ENCODE measurements at regions not wholly inside any gene's neighbourhood (a gene's known extent, or its start where the extent isn't known, plus 50 kb on each side); places are given as distances from the start of the nearest gene placed in this dataset.

DNA sequence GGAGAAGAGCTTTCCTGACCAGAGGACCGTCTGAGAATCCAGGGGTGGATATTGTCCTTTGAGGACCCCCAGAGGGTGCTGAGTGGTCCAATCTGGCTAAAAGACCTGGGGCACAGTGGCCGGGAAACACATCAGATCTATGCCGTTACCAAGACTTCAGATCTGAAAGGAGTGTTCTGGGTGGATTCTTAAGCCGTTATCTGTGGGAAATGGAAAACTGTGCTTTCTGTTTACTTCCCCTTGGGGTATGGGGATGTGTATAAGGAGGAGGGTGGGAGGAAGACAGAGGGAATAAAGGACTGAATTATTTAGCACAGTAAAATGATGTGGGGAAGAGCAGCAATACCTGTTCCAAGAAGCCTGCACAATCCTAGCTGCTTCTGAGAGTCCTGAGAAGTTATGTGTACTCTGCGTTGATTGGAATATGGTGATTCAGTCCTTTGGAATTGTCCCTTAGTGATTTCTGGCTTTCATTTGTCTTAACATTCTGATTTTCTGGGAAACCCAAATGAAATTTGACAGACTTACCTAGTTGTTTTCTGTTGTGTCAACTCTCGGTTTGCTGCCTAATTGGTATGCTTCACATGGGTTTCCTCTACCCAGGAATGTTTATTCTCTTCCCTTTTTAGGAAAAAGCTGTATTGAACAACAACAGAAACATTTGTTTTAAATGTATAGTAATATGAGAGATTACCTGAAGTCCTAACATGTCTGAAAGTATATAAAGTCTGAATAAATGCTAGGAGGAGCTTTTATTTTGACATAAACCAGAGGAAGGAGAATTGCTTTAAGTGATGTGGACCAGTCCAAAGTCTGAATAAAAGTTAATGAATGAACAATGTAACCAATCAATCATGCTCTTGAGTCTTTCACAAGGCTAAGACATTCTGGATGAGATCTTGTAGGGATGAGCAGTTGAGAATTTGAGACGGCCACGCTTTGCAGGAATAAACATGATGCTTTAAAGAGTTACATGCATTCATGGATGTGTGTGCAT, 427.1 kb upstream of the C2CD4B start:
- no peak for DNase-seq

DNA sequence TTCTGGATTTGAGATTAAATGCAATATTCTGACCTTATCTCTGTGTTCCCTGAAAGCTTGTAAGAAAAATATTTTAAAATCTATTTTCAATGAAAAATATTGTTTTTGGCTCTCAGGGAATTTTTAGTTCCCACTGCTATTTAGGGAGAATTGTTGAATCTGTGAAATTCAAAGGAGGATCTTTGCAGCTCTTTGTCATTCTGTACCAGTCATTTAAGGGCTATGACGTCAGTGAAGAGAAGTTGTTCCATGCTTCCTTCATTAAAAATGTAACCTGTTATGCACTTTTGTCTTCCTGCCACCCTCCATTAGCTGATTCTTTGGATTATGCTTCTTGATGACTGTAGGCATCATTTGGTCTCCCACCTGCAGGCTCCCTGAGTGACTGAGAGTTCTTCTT, 427.8 kb upstream of the C2CD4B start:
- no peak for DNase-seq

DNA sequence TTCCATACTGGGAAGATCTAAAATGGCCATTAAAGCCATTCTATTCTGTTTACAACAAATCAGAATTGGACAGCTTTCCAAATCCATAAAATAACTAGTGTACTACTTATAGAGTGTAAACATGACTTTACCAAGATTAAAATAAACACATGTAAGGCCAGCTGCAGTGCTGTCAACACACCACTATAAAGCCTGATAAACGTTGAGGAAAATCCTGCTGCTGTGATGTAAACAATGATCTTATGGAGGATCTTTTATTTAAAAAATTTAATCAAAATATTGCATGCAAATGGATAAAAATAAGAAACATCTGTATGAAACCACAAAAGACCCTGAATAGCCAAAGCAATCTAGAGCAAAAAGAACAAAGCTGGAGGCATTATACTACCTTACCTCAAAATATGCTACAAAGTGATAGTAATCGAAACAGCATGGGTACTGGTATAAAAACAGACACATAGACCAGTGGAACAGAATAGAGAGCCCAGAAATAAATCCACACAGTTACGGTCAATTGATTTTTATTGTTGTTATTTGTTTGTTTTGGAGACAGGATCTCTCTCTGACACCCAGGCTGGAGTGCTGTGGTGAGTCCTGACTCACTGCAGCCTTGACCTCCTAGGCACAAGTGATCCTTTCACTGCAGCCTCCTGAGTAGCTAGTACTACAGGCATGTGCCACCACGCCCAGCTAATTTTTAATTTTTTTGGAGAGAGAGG, 428.8 kb upstream of the C2CD4B start:
- DNase-seq: no peak

DNA sequence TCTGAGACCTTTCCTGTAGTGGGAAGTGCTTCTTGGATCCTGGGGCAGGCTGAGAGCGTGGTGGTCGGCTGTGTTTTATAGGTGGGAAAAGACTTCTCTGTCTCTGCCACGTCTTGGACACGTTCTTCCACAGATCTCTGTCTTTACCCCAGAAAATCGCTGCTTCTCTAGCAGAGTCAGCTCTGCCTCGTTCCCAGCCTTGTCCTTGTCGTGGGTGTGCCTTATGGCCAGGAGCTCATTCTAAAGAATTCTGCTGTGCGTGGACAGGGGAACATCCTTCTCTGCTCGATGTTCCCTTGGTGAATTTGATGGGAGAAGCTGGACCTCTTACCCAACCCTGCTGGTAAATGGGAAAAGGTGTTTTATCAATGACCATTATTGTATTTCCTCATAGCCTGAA, 433.1 kb upstream of the C2CD4B start:
- DNase-seq: no peak

DNA sequence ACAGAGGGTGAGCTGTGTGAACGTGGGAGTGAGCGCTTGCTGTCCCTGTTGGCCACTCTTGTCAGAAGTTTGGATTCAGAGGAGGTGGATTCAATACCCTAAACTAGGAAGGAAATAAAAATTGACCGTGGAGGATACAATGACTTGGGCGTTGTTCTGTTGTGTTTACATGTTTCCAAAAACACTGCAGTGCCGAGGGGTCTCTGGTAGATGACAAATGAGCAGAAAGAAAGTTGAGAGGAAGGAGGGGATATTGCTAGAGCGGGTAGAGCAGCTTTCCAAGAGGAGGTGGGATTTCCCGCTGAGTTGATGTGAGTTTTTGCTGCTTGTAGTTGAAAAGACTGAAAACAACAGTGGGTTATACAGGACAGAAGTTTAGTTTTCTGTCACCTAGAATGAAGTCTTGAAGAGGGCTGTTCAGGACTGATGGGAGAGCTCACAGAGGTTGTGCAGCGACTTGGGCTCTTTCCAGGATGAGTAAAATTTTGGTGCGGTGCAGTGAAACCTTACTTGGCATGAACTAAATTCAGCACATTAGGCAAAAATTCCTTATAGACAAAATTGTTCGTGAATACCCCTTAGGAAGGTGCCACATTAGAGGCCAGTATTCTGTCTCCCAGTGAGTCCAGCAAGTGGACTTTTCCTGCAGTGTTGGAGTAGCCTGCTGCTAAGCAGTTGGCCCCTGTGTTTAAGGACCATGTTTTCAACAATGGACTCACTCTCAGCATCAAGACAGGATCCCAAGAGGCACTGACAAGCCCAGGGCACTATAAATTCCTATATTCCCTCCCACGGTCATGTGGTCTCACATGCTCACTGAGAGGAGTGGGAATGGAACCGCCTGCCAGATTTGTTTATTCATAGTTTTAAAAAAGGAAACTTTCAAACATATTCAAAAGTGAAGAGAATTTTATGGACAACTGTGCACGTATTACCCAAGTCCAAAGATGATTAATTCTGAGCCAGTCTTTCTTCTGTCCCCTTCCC, 435.0 kb upstream of the C2CD4B start:
- DNase-seq: no peak

DNA sequence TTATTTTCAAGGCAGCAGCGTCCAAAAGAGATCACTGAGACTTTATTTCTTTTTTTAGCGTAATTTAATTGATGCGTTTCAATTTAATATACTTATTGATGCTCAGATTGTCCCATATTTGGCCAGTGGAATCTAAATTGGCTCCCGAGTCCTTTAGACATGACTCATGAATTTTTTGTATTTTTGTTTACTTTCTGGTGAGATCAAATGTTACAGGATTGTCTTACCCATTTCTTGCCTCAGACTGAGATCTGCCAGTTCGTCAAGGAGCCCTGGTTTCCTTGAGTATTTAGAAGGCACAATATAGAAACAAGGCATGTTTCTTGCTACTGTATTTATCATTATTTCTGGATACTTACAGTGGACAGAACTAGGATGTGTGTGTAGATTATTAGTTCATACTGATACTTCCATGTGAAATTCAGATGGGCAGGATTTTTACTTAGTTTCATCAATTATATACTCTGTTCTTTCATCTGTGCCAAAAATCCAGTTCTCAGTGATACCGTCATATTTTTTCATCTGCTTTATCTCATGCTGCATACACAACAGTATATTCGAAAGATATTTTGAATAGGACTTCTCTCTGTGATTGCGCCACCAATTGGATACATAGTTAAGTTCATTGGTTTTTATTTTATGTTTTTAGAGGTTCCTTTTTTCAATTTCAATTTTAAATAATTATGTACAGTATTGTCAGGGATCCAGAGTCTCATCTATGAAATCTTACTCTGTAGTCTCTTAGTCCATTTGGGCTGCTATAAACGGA, 436.9 kb upstream of the C2CD4B start:
- DNase-seq: no peak

DNA sequence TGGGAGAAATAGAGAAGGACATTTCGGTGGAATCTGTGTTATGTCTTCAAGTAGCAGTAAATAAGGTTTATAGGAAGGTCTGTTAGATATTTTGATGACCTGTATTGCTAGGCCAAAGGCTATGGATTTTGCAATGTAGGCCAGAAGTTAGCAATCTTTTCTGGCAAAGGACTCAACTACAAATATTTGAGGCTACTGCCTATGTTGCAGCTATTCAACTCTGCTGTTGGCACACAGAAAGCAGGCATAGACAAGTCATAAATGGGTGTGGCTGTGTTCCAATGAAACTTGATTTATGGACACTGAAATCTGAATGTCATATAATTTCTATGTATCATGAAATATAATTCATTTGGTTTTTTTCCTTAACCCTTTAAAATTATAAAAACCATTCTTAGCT, 438.7 kb upstream of the C2CD4B start:
- DNase-seq: no peak

DNA sequence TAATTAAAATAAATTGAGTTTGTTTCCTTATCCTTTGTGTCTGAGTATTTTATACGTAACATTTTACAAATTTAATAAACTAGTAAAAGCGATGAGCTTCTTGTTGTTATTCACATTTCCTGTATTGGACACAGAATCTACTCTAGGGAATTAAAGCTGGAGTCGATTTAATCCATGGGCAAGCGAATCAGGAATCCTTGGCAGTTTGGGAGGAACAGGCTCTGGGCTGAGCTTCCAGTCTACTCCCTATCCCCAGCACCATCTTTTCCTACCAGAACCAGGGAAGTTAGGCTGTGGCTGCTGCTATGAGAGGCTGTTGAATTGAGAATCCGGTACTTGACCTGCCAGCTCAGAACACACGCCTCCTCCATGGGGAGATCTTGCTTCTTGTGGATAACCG, 437.3 kb upstream of the TPM1 start:
- no peak for DNase-seq

DNA sequence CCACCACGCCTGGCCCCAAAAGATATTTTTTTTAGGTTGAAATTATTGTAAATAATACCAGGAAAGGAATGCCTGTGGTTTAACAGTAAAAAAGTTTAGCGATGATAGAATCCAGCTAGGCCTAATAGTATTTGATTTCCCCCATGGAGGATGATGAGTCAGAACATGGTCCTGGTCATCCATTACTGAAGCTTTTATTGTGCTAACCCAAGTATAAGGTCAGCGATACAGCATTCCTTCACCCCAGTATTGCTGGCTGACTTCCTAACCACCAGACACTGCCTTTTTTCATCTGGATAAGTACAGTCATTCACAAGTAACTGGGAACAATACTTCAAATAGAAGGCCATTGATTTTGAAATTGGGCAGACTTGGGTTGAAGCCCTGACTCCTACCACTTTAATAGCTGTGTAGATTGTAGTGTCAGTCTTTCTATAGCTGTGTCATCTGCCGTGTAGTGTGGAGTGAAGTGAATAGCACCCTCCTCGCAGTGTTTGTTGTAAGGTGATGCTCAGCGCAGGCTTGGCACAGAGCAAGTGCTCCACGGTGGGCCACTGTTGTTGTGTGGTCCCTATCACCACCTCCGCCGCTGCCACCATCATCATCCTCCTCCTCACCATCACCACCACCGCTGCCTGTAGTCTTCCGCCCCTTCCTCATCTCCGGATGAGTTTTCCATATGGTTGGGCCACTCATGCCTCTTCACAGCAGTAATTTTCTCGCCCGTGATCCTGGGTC, 436.0 kb upstream of the TPM1 start:
- DNase-seq: no peak

DNA sequence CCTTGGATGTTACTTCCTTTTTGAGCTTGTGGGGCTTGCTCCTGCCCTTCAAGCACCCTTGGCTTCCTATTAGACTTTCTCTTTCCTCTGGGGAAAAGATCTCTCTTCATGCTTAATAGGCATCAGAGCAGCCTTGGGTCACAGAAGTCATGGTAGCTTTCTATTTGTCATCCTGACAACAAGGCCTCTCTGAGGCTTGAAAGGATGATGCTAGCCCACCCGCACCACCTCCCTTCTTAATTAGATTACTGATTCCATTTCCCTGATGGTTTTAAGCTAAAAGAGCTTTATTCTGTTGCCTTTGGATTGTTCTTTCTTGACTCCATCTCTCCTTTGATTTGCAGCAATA, 435.5 kb upstream of the TPM1 start:
- no peak for DNase-seq

DNA sequence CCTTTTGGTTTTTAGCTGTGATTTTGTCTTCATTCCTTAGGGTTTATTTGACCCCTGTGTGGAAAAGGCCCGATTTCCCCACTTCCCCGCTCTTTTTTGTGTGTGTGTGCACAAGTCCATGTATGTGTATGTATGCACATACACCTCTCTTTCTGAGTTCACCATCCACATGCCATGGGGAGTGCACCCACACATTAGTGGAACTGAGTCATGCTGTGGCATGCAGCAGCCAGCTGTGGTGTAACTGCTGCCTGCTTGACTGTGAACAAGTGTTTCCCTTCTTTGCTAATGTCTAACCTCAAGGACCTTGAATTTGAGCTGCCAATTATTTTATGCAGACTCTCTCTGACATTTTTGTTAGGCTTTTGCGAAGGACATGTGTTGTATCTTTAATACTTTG, 434.9 kb upstream of the TPM1 start:
- DNase-seq: no peak

DNA sequence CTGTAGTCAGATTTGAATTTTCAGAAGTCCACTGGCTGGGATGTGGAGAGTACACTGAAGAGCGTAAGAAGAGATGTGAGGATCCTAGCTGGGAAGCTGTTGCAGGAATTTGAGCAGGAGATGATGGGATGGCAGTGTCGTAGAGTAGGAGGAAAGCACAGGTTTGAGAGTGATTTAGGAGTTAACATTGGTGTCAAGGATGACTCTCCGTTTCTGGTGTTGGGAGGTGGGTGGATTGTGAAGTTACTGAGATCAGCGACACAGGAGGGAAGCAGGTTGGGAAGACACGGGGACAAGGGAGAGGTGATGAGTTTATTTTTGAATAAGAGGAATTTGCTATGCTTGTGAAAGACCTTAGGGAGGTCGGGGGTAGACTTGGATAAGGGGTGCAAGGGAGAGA, 434.2 kb upstream of the TPM1 start:
- DNase-seq: no peak

DNA sequence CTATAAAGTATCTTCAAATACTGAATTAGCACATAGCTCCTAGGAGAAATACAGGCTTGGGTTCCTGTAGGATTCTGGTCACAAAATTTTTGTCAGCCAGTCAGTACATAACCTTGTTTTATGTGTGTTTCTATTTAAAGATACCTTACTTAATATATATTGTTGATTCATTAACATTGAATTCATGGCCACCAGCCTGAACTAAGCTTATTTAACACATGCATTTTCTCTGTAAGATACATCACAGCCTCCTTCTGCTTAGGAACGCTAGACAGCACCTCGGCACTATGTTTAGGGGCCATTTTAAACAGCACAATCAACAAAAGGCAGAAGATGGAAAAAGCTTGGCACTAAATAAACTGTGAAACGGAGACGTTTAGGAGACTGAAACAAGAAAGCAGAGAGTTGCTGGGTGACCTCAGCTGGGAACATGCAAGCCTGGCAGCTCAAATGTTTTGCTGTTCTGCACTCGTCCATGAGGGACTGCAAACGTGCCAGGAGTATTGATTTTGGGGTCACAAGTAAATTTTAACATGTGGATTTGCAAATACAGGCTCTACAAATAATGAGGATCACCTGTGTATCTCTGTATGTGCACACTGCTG, 432.2 kb upstream of the TPM1 start:
- no peak for DNase-seq

DNA sequence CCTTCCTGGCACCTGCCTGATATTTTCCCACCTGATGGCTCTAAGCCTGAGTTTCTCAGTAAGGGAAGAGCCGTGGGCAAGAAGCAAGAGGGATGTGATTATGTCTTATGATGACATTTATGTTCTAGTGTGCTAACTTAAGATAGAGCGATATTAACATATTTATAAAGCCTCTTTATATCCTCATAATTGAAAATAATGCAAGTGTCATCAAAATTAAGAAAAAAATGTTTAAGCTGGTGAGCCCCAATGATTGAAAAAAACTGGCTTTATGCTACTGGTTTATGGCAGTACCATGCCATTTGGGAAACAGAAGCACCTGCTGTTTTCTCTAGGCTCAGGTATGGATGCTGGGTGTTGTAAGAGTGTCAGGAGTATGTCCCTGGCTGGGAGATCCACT, 431.5 kb upstream of the TPM1 start:
- no peak for DNase-seq

DNA sequence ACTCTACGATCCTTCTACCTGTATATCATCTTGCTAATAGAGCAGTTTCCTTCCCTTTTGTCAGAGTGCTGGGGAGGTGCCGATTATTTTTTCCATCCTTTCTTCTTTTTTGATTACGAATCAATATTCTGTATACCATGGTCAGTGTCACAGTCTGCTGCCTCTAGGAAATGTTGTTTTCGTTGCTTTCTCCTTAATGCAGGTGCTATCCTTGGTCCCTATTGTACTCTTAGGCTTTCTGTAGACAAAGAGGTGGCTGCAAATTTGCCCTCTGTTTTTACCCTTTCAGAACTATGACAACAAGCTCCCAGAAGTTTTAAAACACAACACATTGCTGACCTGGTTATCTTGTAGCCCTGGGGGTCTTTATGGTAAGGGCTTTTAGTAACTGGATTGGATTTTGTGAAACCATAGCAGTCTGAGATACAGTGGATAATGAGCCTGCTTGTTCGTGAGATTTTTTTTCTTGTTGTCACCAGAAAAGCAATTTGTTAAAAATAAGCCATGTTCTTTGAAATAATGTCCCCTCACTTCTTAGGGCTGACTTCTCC, 430.3 kb upstream of the TPM1 start:
- DNase-seq: no peak

DNA sequence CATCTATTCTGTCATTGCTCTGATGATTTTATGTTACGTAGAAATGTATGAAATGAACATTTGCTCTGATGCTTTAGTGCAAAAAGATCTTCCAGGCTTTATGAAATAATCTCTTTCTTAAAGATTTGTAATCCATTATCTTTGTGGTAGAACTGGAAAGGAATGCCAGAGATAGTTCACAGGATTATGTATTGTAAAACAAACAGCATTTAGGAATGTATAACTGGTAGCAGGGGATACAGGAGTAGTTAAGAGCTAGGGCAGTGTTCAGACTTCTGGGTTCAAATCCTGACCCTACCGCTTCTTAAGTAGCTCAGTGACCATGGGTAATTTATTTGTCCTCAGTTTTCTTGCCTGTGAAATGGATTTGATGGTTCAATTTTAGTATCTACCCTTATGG, 429.8 kb upstream of the TPM1 start:
- no peak for DNase-seq

DNA sequence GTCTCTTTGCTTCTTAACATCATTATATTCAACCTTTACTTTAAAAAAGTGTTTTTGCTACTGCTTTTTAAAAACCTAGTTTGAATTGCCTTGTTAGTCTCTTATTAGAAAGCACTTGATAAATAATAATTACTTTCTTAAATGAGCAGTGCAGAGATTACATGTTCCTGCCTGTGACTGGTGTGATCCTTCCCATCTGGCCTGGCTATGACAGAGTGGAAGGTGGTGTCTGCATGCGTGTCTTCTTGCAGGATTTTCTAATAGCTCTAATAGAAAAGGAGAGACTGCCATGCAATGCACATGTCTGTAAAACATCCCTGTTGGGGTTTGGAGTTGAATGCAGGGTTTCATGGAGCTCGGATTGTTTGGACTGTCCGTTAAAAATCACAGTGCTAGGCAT, 425.8 kb upstream of the TPM1 start:
- DNase-seq: no peak

DNA sequence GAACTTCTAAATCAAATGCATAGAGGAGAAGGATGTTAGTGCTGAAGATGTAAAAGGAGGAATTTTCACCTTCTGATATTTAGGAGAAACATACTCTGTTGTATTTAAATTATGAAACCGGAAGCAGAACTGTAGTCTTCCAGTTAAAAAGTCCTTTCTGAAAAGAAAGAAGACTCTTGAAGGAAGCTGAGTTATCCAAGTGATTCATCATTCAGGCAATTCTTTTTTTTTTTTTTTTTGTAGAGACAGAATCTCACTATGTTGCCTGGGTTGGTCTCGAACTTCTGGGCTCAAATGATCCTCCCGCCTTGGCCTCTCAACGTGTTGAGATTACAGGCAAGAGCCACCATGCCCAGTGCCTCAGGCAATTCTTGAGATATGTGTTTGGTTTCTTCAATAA, 424.8 kb upstream of the TPM1 start:
- DNase-seq: no peak

DNA sequence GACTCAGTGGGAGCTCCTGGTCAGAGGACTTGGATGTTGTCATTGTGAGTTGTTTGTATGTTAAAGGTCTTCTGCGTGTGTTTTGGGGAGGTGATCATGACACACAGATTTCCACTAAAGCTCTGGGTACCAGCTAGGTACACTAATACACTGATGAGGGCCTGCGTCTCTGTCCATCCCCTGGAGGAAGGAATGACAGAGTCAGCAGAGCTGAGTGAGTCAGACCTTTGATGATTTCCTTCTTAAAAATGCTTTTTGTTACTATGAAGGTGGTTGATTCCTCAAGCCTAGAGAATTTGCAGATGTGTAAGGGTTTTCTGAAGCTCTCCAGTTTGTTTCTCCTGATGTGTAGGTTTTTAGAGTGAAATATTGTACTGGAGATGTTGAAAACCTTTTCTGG, 424.1 kb upstream of the TPM1 start:
- no peak for DNase-seq

DNA sequence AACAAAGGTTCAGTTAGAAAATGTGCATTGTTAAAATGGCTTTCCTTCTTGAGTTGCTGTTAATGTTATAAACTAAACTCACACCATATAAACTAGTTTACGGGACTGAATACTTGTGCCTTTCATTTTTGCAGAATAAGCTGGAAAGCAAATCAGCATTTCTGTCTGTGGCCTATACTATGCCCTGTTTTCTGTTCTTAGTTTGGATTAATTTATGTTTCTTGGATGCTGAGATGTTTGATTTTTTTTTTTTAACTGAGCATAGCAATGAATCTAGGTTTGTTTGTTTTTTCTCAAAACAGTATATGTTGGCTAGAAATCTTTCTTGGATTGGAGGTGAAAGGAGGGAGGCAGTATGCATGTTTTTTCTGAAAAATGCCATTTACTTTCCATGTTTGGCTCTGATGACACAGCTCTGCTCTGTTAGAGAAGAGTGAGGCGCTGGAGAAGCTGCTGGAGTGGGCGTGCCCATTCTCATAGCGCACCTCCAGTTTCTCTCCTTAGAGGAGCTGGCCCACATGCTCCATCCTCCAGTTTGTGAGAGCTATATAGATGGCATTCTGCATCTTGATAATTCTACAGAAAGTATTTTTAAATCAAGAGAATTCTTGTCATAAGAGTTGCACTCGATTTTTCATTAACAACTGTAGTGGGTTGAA, 423.6 kb upstream of the TPM1 start:
- DNase-seq: no peak
